GM12878 (cell line): ENCODE measurements at regions not wholly inside any gene's neighbourhood (a gene's known extent, or its start where the extent isn't known, plus 50 kb on each side); places are given as distances from the start of the nearest gene placed in this dataset.
A peak's percentile ranks its signal among the peaks of the same experiment; 100 is the strongest.

Source experiments
- ATAC-seq: fragments of 200-7000 bp; cut with Tn5 transposase; 3 replicates; pipeline ENCODE4 v1.9.1; 2020; ENCODE audit warnings: mild to moderate bottlenecking, moderate library complexity
- BruUV-seq: library from RNA; stranded (reverse); fragments of 400-500 nt; replicated peaks from 2 replicates; lab custom pipeline; 2021; lab: Mats Ljungman, UMichigan
- CTCF ChIA-PET: fragments of 300-600 bp; sonication (Branson Sonifier 250); formaldehyde crosslinking; extraction: SDS; loops from one replicate; lab custom pipeline; 2021; ENCODE audit warnings: inconsistent platforms; lab: Yijun Ruan, JAX
- POLR2A ChIA-PET: fragments of 350-600 bp; formaldehyde crosslinking; extraction: SDS; loops from one replicate; lab custom pipeline; 2021; ENCODE audit warnings: inconsistent platforms; lab: Charles Lee
- RAD21 ChIA-PET: fragments of 300-600 bp; sonication (Branson Sonifier 250); formaldehyde crosslinking; loops from one replicate; lab custom pipeline; 2023; ENCODE audit warnings: antibody characterized with exemption; ENCODE audit not compliant: unreplicated experiment; lab: Charles Lee
- SMC1A ChIA-PET: fragments of 300-600 bp; sonication (Branson Sonifier 250); formaldehyde crosslinking; loops from one replicate; lab custom pipeline; 2023; ENCODE audit not compliant: unreplicated experiment, uncharacterized antibody; lab: Charles Lee
- DNase-seq: peaks from one replicate; pipeline ENCODE4 v3.0.0-alpha.2; 2011; ENCODE audit warnings: low read depth, low spot score
- FAIRE-seq: peaks from 3 replicates; lab custom pipeline; 2011; peaks lifted over from hg19 to GRCh38; lab: Jason Lieb, UNC
- H2AFZ ChIP-seq: 2 replicates; pipeline ENCODE4 v1.6.0; 2011; ENCODE audit warnings: low read depth, low read length, control low read depth; ENCODE audit not compliant: control insufficient read depth
- H3K27ac ChIP-seq: 2 replicates; pipeline ENCODE4 v1.5.1; 2011; ENCODE audit warnings: control low read depth; ENCODE audit not compliant: control insufficient read depth, insufficient read depth
- H3K27me3 ChIP-seq, 2 experiments: replicated peaks in 1 of 2; 2 replicates each; pipeline versions ENCODE4 v1.6.0 to v1.6.1; 2011; ENCODE audit warnings: low read length in 1 of 2; ENCODE audit not compliant: control insufficient read depth in 2 of 2, insufficient read depth in 2 of 2
- H3K36me3 ChIP-seq, 2 experiments: 2 replicates each; pipeline ENCODE4 v1.5.1; 2011; ENCODE audit warnings: low read length in 1 of 2; ENCODE audit not compliant: control insufficient read depth in 2 of 2, insufficient read depth in 2 of 2
- H3K4me1 ChIP-seq: 2 replicates; pipeline ENCODE4 v1.6.1; 2011; ENCODE audit warnings: mild to moderate bottlenecking, low read length, moderate library complexity, mixed read lengths; ENCODE audit not compliant: control insufficient read depth, insufficient read depth
- H3K4me2 ChIP-seq: 2 replicates; pipeline ENCODE4 v1.6.0; 2011; ENCODE audit warnings: control low read depth; ENCODE audit not compliant: control insufficient read depth, insufficient read depth
- H3K4me3 ChIP-seq: fragments of 200-600 bp; sonication (generic); 2 replicates; pipeline ENCODE4 v1.5.1; 2016
- H3K79me2 ChIP-seq: 2 replicates; pipeline ENCODE4 v1.6.0; 2011; ENCODE audit warnings: low read length; ENCODE audit not compliant: control insufficient read depth, insufficient read depth
- H3K9ac ChIP-seq: 2 replicates; pipeline ENCODE4 v1.8.0; 2011; ENCODE audit warnings: low read length, control low read depth, mixed read lengths; ENCODE audit not compliant: control insufficient read depth, insufficient read depth
- H3K9me3 ChIP-seq: replicated peaks from 3 replicates; pipeline ENCODE4 v1.5.1; 2011; ENCODE audit warnings: mild to moderate bottlenecking, low read length; ENCODE audit not compliant: control insufficient read depth, insufficient read depth
- H4K20me1 ChIP-seq: 2 replicates; pipeline ENCODE4 v1.6.0; 2011; ENCODE audit not compliant: control insufficient read depth, insufficient read depth
- CHD1 ChIP-seq: IDR thresholded peaks from 2 replicates; pipeline ENCODE4 v1.6.1; 2012; ENCODE audit warnings: low read depth, low read length, improper control_type of control experiment
- HCFC1 ChIP-seq: fragments of 150-350 bp; IDR thresholded peaks from 2 replicates; pipeline ENCODE4 v1.6.1; 2014; ENCODE audit warnings: low read length
- RUNX3 ChIP-seq: IDR thresholded peaks from 2 replicates; pipeline ENCODE4 v1.6.1; 2012; ENCODE audit warnings: low read length, inconsistent platforms
- SPI1 ChIP-seq: IDR thresholded peaks from 2 replicates; pipeline ENCODE4 v1.6.1; 2011; ENCODE audit warnings: low read depth, mild to moderate bottlenecking, low read length, moderate library complexity, borderline replicate concordance; ENCODE audit not compliant: insufficient read depth
- STAT3 ChIP-seq: IDR thresholded peaks from 2 replicates; pipeline ENCODE4 v1.6.1; 2011; ENCODE audit warnings: low read depth, low read length, improper control_type of control experiment
- WGBS: methylation state at CpG from one replicate; pipeline ENCODE4 v1.1.6; 2016; ENCODE audit warnings: low lambda C conversion rate; ENCODE audit not compliant: insufficient replicate concordance, insufficient coverage; ENCODE audit errors: missing lambda C conversion rate; 5-methylcytosine and 5-hydroxymethylcytosine counted together
- in situ Hi-C: fragments of 300-500 bp; cut with MboI; formaldehyde crosslinking; loops from 9 replicates; pipeline ENCODE4 v1.14.3; 2018; ENCODE audit warnings: mixed read lengths
- intact Hi-C: fragments of 100-400 bp; cut with micrococcal nuclease; formaldehyde crosslinking; loops from one replicate; pipeline ENCODE4 v1.14.2; 2022; ENCODE audit not compliant: unreplicated experiment
- TF ChIP-seq, protein P1 (sequence below): fragments of 450-650 bp; formaldehyde crosslinking; IDR thresholded peaks from 2 replicates; pipeline ENCODE4 v1.4.0; 2020; ENCODE audit warnings: mild to moderate bottlenecking, moderate library complexity

DNA sequence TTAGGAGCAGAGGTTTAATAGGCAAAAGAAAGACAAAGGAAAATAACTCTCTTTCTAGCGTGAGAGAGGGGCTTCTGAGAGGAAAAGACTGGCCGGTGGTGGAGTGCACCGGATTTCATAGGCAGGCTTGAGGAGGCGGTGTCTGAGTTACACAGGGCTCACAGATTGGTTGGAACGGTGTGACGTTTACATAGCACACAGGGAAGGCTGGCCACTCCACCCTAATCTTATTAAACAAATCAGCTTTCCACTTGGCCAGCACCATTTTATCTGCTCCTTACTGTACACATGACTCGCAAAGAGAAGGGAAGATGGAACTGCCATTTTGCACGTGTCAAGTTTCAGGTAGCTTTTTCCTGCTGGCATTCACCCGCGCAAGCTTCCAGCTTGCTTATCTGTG lies 587.7 kb downstream of the RPL10L start (continued):
- TF ChIP-seq, protein P1, sequence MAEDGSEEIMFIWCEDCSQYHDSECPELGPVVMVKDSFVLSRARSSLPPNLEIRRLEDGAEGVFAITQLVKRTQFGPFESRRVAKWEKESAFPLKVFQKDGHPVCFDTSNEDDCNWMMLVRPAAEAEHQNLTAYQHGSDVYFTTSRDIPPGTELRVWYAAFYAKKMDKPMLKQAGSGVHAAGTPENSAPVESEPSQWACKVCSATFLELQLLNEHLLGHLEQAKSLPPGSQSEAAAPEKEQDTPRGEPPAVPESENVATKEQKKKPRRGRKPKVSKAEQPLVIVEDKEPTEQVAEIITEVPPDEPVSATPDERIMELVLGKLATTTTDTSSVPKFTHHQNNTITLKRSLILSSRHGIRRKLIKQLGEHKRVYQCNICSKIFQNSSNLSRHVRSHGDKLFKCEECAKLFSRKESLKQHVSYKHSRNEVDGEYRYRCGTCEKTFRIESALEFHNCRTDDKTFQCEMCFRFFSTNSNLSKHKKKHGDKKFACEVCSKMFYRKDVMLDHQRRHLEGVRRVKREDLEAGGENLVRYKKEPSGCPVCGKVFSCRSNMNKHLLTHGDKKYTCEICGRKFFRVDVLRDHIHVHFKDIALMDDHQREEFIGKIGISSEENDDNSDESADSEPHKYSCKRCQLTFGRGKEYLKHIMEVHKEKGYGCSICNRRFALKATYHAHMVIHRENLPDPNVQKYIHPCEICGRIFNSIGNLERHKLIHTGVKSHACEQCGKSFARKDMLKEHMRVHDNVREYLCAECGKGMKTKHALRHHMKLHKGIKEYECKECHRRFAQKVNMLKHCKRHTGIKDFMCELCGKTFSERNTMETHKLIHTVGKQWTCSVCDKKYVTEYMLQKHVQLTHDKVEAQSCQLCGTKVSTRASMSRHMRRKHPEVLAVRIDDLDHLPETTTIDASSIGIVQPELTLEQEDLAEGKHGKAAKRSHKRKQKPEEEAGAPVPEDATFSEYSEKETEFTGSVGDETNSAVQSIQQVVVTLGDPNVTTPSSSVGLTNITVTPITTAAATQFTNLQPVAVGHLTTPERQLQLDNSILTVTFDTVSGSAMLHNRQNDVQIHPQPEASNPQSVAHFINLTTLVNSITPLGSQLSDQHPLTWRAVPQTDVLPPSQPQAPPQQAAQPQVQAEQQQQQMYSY (CRISPR knock-in tag), result no peak

DNA sequence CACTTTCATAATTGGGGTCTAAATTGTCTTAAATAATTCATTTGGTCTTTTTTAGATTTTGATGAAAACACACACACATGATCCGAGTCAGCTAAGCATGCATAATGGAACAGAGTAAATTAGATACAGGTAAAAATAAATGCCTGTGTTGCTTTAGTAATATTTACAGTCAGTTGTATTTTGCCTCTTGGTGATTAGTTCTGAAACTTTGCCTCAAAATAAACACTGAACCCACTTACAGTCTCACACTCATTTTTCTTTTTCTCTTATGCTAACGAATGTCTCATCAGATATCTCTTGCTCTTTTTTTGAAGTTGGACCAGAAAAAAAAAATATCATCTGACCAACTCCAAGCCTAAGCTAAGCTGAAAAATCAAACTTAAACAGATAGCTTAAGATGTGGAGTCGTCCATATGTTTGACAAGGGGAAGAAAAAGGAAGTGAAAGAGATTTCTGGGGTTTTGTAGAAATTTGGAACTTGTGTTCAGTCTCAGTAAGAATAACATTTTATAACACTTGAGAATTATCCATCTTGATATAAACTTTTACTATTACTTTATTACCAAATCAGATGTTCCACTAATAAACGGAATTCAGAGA lies 592.5 kb downstream of the RPL10L start:
- Histone ChIP-seq H3K27me3 (no peaks in the 10 kb centered on the region), H3K4me1 (no peaks in the 10 kb centered on the region), H2AFZ (0 out of 2 replicates have a peak overlapping the region, but pooled peaks have one; percentile 7), H4K20me1 (no peaks in the 10 kb centered on the region)
- ATAC-seq, result peak; percentile 83
- CTCF ChIA-PET, result interaction anchor here (0.6 to 1.2 kb wide), 6 partner anchors 17 to 384 kb away, joined by 3 to 4 read pairs (median 3); no protein-coding TSS in a partner anchor
- 12% methylated on average over 4 of the region's 4 CpGs for WGBS
- no peak for TF ChIP-seq STAT3
- TF ChIP-seq SPI1, result peak; percentile 88
- no peak for TF ChIP-seq CHD1
- no peak for TF ChIP-seq HCFC1
- peak; percentile 38; the same call in 1 of the 2 replicates for TF ChIP-seq RUNX3
- TF ChIP-seq, all 136 proteins: peak for 2
- Histone ChIP-seq H3K9ac (no peak overlapping the region), H3K9me3 (no peaks in the 10 kb centered on the region), H3K36me3 (no peaks in the 10 kb centered on the region), H3K79me2 (no peaks in the 10 kb centered on the region), H3K4me3 (no peak overlapping the region), H3K4me2 (no peak overlapping the region), H3K27ac (no peak overlapping the region)
- ChIA-PET SMC1A (interaction anchor here (0.7 to 1.4 kb wide), 7 partner anchors 11 to 221 kb away, joined by 3 to 9 read pairs (median 3); no protein-coding TSS in a partner anchor), POLR2A (interaction anchor here (0.6 kb wide), 2 partner anchors 24 to 138 kb away, joined by 3 to 5 read pairs; no protein-coding TSS in a partner anchor), RAD21 (interaction anchor here (1.0 to 2.1 kb wide), 3 partner anchors 51 to 191 kb away, joined by 3 to 5 read pairs (median 4); no protein-coding TSS in a partner anchor)
- no TSS peak for BruUV-seq
- FAIRE-seq, result no peak
- intact Hi-C loops, result no loop called here
- peak; percentile 9 for DNase-seq
- in situ Hi-C loops, result no loop called here
